Left lobe of liver (tissue), 2 donors: ENCODE measurements at regions not wholly inside any gene's neighbourhood (a gene's known extent, or its start where the extent isn't known, plus 50 kb on each side); places are given as distances from the start of the nearest gene placed in this dataset.
A peak's percentile ranks its signal among the peaks of the same experiment; 100 is the strongest.

Source experiments
- ATAC-seq: fragments of 200-7000 bp; cut with Tn5 transposase; one replicate; pipeline ENCODE4 v1.9.1; 2020; ENCODE audit warnings: mild to moderate bottlenecking, moderate library complexity
- DNase-seq: peaks from one replicate; pipeline ENCODE4 v3.0.0-alpha.2; 2020; ENCODE audit warnings: low spot score
- donor health status: DM: no; HTN: no; CAD: no; lungs with moderate emphysema.
- donor health status: DM: no; HTN: yes; CAD: no.

DNA sequence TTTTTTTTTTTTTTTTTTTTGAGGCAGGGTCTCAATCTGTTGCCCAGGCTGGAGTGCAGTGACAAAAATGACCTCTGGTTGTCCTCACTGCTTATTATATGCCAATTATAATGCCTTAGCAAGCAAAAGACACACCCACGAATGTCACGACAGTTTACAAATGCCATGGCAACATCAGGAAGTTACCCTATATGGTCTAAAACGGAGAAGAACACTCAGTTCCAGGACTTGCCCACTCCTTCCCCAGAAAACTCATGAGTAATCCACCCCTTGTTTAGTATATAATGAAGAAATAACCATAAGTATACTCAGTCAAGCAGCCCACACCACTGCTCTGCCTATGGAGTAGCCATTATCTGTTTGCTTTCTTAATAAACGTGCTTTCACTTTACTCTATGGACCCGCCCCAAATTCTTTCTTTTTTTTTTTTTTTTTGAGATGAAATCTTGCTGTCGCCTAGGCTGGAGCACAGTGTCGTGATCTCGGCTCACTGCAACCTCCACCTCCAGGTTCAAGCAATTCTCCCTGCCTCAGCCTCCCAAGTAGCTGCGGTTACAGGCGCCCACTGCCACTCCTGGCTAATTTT, 106.2 kb downstream of the SMIM20 start:
- ATAC-seq (no peak), DNase-seq (no peak)

DNA sequence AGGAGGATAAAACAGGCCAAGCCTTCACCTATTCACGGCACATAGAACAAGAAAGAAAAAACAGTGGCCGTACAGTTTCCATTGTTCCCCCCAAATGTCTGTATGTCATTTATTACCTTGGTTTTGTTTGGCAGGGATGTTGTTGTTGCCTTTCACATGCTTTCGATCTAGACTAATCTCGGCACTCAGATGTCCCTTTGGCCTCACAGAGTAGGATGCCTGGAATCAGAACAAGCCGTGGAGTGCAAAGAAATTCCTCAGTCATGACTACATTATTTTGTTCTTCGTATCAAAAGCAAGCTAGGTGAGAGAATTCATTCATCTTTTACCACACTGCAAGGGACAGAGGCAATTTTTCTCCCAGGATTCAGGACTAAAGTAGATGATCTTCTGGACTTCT, 106.9 kb downstream of the SMIM20 start:
- DNase-seq (no peak), ATAC-seq (no peak)

DNA sequence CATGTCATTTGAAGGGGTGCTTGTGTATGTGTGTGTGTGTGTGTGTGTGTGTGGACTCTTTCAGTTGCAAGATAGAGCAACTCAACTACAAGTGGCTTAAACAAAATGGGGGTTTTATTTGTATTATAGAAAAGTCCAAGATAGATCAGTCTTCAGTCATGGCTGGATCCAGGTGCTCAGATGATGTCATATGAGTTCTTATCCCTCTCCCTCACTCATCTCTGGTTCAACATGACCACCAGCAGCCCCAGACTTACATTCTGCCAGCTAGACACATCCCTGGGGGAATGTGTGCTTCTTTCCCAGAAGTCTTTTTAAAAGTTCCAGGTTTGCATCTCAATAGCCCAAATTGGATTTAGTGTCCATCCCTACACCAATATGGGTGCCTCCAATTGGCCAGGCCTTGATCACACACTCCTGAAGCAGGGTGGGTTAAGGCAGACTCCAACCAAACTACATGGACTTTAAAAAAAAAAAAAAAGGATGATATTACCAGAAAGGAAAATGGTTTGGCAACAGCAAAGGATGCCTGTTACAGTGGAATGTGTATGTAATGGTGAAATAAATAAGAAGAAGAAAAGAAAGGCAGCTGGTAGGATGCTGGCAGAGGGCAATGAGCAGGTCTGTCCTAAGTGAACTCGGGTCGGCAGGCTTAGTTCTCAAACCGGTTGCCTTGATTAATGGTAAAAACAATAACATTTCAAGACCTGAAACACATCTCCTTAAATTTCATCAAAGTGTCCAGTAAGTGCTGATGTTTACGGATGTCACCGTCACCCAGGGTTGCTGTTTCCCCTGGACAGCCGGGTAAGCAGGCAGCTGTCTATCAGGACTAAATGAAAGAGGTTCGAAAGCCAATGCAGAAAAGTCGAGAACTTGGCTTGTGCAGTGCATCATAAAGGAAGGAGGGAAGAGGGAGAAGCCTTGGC, 107.7 kb downstream of the SMIM20 start:
- ATAC-seq (peak; percentile 32), DNase-seq (no peak)

DNA sequence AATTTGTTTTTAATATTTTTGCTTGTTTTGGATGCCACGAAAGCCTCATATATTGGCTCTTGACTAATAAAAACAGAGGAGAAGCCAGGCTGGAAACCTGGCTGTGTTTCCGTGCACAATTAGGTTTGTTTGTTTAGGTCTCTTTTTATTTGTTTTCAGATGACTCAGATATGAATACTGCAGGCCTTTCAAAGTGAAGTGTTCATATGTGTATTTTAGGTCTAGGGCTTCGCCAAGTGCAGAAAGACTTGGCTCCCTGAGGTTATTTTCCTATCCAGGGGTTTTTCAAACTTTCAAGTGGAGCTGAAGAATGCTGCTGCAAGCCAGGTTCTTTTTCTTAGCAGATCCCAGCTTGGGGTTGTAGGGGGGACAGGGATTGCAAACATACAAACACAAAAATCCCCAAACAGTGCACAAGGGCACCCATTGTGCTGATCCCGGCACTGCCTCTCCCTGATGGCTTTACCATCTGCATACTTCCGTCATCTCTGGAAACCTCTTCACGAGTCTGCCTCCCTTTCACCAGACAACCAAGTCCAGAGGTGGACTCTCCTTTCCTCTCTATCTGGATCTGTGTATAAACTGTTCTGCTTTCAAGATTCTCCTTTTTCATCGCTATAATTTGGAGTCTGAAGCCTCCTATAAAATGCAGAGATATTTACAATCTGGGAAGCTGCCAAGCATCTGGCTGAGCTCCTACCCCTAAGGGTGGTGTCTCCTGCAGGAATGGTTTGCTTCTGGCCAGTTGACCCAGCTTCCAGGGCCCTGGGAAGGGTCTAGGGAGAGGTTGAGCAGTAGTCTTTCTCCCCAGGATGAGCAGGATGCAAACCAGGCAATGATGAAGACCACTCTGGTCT, 108.6 kb downstream of the SMIM20 start:
- DNase-seq (no peak), ATAC-seq (peak; percentile 83)

DNA sequence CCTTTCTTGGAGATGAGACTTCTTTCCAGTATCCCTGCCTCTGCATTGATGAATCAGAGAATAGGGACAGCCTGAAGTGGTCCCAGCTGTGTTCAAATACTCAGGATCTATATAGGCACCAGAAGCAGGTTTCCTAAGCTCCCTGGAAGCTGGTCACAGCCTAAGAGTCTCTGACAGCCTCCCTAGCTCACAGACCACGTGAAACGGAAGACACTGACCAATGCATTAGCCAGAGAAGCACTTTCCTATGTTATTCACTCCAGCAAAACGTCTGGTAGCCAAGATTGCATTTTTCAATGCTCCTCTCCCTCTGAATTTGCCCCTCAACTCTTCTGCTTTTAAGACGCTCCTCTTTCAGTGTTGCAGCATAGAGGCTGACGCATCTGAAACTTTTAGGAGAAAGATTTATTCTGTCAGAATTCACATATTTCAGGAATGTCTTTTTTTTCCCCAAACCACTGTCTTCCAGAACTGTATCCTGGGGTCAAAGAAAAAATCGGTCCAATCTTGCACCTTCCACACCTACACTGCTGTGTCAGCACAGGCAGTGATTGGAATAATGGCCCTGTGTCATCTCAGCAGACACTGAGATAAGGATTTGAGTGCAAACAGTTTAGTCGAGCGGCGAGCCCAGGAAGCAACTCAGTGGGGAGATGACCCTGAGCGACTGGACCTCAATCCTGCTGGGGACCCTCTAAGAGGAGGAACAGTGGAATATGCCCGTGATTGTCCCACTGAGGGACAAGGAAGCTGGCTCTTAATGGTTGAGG, 109.4 kb downstream of the SMIM20 start:
- ATAC-seq (no peak), DNase-seq (no peak)

DNA sequence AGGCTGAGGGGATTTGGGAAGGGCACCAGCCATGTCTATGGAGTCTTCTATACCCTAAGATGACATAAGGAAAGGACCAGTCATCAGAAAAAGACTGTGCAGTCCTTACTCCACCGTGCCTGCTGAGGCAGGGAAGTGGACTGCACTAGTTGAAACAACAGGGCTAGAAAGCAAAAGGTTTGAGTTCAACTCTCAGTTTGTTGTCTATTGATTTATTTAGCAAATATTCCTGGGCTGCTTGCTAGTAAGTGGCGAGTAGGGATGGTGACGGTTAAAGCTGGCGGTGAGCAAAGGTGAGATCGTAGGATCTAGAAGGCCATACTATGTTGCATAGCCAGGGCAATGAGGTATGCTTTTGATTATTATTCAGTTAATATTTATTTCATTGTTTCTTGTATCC, 110.1 kb downstream of the SMIM20 start:
- DNase-seq = no peak

DNA sequence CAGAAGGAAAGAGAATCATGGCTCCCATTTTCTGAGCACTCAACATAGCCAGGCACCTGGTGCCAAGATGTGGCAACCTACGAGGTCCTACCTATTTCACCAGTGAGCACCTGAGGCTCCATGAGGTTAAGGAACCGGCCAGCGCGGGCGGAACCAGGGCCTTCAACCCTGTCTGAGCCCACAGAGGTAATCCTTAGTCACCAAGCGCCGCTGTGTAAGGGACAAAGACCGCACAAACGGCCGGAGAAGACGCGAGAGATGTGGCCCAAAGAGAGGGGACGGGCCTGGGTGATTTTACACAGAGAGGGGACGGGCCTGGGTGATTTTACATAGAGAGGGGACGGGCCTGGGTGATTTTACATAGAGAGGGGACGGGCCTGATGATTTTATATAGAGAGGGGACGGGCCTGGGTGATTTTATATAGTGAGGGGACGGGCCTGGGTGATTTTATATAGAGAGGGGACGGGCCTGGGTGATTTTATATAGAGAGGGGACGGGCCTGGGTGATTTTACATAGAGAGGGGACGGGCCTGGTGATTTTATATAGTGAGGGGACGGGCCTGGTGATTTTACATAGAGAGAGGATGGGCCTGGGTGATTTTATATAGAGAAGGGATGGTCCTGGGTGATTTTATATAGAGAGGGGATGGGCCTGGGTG, 114.2 kb downstream of the SMIM20 start:
- no peak for ATAC-seq
- no peak for DNase-seq

More for the DNA sequence above, 110.1 kb downstream of the SMIM20 start:
- ATAC-seq = peak; percentile 53

DNA sequence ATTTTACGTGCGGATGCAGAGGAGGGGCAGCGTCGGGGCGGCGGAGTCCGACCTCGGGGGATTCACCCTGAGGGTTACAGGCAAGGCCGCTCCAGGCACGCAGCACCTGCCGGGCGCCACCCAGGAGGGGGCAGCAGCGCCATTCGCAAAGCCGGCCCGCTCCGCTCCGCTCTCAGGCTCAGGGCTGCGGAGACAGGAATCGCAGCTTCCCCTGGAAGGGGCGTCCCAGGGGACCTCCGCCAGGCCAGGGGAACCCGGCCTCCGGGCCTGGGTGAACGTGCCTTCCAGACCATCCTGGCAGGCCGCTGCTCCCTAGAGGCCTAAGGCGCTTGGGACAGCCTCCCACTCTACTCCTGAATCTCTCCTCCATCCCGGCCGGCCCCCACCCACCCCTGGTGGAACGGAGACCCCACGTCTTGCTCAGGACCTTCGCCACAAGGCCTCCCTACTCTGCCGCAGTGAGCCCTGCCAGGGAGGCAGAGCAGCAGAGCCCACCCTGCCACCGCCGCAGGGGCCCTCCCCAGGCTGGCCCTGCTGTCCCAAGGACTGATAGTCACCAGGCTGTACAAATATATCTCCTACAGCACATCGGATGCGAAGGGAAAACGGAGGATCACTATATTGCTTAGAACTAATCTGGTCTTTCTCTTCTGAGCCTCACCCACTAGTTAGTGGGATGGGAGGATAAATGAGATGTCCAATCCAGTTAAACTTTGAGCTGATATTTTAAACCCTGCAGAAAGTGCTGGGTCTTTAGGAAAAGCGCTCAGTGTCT, 115.0 kb downstream of the SMIM20 start:
- peak; percentile 92 for ATAC-seq
- DNase-seq = peak; percentile 55

DNA sequence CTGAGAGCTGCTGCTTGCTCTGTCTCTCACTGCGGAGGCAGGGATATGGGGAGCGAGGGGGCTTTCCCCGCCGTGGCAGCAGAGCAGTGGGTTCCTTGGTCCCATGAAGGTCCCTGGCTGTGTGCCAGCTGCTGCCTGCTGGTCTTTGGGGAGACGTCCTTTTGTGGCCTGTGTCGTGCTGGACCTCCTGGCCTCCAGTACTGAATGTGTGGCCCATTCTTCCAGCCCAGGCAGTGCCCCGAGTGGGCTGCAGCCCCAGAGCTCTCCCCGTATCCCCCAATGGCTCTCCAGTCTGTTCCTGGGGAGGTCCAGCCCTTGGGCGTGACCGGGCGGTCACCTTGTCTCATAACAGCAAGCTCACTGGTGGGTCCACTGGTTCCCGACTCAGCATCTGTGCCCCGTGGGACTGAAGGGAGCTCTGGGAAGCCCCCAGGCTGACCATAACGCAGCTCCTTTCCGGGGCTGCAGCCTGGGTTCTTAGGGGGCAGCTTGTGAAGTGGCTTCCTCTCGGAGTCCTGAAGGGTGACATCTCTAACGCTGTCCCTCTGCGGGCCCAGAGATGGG, 115.6 kb downstream of the SMIM20 start:
- ATAC-seq = no peak
- DNase-seq = no peak

DNA sequence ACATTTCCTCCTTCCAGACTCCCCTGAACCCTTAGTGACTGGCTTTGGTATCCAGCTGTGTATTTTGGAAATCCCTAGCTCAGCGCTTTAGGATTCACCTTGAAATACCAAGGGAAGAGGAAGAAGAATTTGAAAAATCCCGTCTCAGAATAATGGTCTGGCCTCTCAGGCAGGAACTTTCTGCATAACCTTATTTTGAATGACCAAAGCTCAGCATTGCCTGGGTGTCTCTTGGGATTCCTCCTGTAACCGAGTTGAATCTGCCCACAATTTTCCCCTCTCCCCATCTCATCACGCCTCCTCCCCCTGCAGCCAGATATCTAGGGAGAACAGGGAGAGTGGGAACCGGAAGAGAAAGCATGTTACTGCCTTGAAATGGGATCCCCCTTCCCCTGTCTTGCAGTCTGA, 116.2 kb downstream of the SMIM20 start:
- DNase-seq = no peak
- no peak for ATAC-seq

DNA sequence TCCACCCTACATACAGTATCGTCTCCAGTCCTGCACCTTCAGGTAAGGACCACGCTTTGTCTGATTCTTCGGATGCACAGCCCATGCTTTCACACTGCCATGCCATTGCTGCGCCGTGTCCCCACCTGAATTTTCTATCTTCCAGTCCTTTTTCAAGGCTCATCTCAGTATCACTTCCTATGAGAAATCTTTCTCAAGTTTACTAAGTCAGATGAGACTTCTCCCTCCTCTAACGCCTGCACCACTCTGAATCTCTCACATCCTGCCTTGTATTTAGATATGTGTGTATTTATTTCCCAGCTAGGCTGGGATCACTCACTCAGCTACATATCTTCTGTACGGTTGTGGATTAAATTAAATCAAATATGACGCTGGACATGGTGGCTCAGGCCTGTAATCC, 116.8 kb downstream of the SMIM20 start:
- DNase-seq (no peak), ATAC-seq (no peak)

DNA sequence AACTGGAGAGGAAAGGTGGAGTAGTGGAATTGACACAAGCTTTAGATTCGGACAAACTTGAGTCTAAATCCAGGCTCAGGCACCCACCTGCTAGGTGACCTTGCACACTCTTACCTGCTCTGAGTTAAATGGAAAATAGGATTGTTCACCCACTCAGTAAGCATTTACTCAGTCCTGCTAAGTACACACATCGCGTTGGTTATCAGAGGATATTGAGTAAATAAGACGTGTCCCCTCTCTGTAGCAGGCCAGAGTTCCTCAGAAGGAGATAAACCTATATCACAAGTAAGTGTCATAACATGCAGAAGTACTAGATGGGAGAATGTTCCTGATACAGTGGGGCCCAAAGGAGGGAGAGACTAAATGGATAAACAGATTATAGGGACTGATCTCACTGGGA, 117.7 kb downstream of the SMIM20 start:
- DNase-seq = no peak

DNA sequence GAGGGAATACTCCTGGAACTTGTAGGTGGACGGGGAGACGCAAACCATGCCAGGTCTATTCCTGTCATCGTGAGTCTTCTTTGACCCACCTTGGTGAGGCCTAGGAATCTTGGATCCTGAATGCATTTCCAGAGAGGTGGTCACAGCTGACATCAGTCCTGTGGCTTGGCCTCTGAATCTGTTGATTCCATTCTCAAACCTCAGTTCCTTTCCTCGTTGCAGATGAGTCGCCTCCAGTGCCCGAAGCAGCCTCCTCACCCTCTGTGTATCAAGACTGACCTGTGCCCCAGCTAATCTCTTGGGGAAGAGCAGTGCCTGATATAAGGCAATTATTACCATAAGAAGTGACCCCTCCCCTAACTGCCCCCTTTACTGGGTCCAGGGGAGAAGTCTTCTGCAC, 118.1 kb downstream of the SMIM20 start:
- DNase-seq = no peak
- no peak for ATAC-seq

More for the DNA sequence above, 117.7 kb downstream of the SMIM20 start:
- ATAC-seq = no peak

DNA sequence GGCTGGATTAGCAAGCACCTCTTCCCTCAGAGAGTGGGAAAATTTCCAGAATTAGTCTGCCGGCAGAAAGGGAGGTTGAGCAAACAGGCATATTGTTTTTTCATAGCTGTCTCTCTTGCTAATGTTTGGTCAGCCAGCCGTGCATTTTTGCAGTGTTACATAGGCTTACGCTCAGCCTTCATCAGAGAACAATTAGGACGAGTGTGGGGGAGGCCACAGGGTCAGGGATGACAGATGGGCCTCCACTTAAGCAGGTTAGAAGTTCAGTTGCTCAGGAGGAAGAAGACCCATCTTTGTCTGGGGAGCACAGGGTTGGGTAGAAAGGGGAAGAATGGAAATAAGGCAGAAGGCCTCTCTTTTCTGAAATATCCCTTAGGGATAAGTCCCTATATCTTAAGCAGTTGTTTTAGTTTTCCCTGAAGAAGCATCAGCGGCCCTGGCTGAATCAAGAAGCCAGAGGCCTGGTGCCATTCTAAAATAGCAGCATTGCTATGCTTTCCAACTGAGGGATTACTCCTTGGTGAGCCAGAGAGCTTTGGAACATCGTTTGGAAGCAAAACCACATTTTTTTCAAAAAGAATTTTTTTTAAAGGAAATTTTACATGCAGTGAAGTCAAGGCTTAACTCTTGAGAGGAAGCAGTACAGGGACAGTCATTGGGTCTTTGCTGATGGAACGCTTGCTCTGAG, 118.8 kb downstream of the SMIM20 start:
- DNase-seq = no peak
- no peak for ATAC-seq

DNA sequence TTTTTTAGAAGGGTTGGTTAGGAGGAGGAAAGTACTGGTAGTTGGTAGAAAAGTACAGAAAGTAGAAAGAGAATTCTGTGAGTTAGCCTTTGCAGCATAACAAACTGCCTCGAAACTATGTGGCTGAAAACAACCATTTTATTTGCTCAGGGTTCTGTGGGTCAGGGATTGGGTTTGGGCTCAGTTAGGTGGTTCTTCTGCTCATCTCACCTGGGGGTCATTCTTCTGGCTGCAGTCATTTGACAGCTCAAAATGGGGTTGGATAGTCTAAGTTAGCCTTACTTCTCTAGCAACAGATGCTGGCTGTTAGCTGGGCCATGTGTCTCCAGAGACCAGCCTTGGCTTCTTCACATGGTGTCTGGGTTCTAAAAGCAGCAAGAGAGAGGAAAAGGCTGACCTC, 119.4 kb downstream of the SMIM20 start:
- ATAC-seq (no peak), DNase-seq (no peak)

DNA sequence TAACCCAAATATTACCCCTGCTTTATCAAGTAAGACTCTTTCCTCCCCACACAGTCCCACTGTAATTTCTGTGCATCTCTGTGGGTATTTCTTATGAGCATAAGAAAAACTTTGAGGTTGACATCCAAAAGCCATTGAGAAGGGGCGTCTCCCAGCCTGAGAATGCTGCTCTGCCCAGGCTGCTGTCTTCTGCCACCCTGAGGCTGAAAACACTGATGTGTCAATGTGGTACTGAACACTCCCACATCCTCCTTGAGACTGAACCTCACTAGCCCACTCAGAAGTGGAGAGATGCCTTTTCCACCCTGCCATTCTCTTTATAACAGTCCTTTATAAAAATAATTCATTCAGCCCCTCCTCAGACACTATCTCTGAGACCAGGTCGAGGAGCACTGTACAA, 120.8 kb downstream of the SMIM20 start:
- DNase-seq (no peak), ATAC-seq (no peak)

DNA sequence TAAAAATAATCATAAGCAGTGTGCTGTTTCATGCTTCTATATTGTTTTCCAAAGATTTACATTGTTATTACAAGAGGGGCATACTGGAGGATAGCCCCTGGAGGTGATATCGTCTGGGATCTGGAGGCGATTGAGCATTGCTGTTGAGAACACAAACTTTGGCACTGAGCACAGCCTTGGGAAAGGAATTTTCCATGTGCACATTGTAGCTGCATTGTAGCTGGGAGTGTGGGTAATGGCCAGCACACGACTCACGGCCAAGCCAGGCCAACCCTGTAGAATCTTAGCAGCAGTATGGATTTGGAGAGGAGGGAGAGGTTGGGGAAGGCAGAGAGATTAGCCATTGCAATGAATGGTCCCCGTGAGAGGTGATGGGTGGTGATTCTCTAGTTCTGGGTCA, 121.9 kb downstream of the SMIM20 start:
- DNase-seq (no peak), ATAC-seq (no peak)

DNA sequence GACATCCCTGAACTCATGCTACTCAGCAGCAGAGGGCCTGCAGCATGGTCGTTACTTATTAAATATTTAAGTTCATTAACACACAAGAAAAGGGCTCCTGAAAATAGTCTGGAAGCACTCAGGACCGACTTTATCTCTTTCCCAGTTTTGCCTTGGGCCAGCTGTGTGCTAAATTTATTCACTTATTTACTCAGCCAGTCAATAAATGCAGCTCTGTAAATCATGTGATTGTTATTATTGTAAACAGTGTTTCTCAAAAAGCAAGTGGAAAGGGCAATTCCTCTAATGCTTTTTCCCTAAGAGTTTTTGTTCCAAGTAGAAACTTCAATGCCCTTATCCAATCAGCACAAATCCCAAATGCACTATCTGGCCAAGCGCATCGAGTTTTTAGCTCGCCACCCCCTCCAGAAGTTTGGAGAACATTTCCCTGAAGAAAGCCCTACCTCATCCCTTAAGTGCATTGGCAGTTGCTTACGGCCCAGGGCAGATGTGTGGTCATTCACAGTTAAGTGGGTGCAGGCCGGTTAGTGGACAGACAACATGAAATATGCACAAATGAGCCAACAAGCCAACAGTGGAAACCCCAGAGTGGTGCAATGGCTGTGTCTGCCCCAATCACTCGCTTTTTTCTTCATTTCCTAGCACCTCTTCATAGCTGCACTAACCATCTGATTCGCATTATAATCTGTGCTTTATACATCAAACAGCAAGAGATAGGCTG, 125.8 kb downstream of the SMIM20 start:
- ATAC-seq (no peak), DNase-seq (no peak)
